ENCODE measurements at regions not wholly inside any gene's neighbourhood (a gene's known extent, or its start where the extent isn't known, plus 50 kb on each side); places are given as distances from the start of the nearest gene placed in this dataset.

- no peak for TF ChIP-seq ZNF274 (IDR thresholded peaks at IDR 0.05; ENCODE audit: low read depth, low read length)
- H3K4me3 ChIP-seq (ENCODE audit: low read length): no peak overlapping the region
Observed at GRCh38 chr3:105197863-105198262, 168.8 kb upstream of the ALCAM start.

- H3K4me3 ChIP-seq (ENCODE audit: low read length): no peak overlapping the region
- TF ChIP-seq ZNF274 (IDR thresholded peaks at IDR 0.05; ENCODE audit: low read depth, low read length): no peak
Observed at GRCh38 chr3:105199217-105199616, 167.5 kb upstream of the ALCAM start.

GRCh38 chr3:105210141-105210540, 156.6 kb upstream of the ALCAM start:
- TF ChIP-seq ZNF274 (IDR thresholded peaks at IDR 0.05; ENCODE audit: low read depth, low read length): no peak
- no peak overlapping the region for H3K4me3 ChIP-seq (ENCODE audit: low read length)

GRCh38 chr3:105214590-105214989, 152.1 kb upstream of the ALCAM start:
- no peak overlapping the region for H3K4me3 ChIP-seq (ENCODE audit: low read length)
- no peak for TF ChIP-seq ZNF274 (IDR thresholded peaks at IDR 0.05; ENCODE audit: low read depth, low read length)

- no peak for TF ChIP-seq ZNF274 (IDR thresholded peaks at IDR 0.05; ENCODE audit: low read depth, low read length)
- no peak overlapping the region for H3K4me3 ChIP-seq (ENCODE audit: low read length)
Observed at GRCh38 chr3:105222568-105223093, 144.1 kb upstream of the ALCAM start.

GRCh38 chr3:105223815-105224214, 142.9 kb upstream of the ALCAM start:
- no peak overlapping the region for H3K4me3 ChIP-seq (ENCODE audit: low read length)
- no peak for TF ChIP-seq ZNF274 (IDR thresholded peaks at IDR 0.05; ENCODE audit: low read depth, low read length)

- H3K4me3 ChIP-seq (ENCODE audit: low read length): no peak overlapping the region
- TF ChIP-seq ZNF274 (IDR thresholded peaks at IDR 0.05; ENCODE audit: low read depth, low read length): no peak
Observed at GRCh38 chr3:105228696-105229095, 138.0 kb upstream of the ALCAM start.

- H3K4me3 ChIP-seq (ENCODE audit: low read length): no peak overlapping the region
- no peak for TF ChIP-seq ZNF274 (IDR thresholded peaks at IDR 0.05; ENCODE audit: low read depth, low read length)
Observed at GRCh38 chr3:105232553-105232952, 134.2 kb upstream of the ALCAM start.

GRCh38 chr3:105233010-105233409, 133.7 kb upstream of the ALCAM start:
- TF ChIP-seq ZNF274 (IDR thresholded peaks at IDR 0.05; ENCODE audit: low read depth, low read length): no peak
- H3K4me3 ChIP-seq (ENCODE audit: low read length): no peak overlapping the region

GRCh38 chr3:105235221-105235620, 131.5 kb upstream of the ALCAM start:
- no peak overlapping the region for H3K4me3 ChIP-seq (ENCODE audit: low read length)
- no peak for TF ChIP-seq ZNF274 (IDR thresholded peaks at IDR 0.05; ENCODE audit: low read depth, low read length)

- H3K4me3 ChIP-seq (ENCODE audit: low read length): no peak overlapping the region
- no peak for TF ChIP-seq ZNF274 (IDR thresholded peaks at IDR 0.05; ENCODE audit: low read depth, low read length)
Observed at GRCh38 chr3:105235785-105236184, 130.9 kb upstream of the ALCAM start.

- no peak overlapping the region for H3K4me3 ChIP-seq (ENCODE audit: low read length)
- TF ChIP-seq ZNF274 (IDR thresholded peaks at IDR 0.05; ENCODE audit: low read depth, low read length): no peak
Observed at GRCh38 chr3:105238367-105238766, 128.3 kb upstream of the ALCAM start.

- no peak overlapping the region for H3K4me3 ChIP-seq (ENCODE audit: low read length)
- no peak for TF ChIP-seq ZNF274 (IDR thresholded peaks at IDR 0.05; ENCODE audit: low read depth, low read length)
Observed at GRCh38 chr3:105243076-105243475, 123.6 kb upstream of the ALCAM start.

GRCh38 chr3:105246536-105246935, 120.2 kb upstream of the ALCAM start:
- H3K4me3 ChIP-seq (ENCODE audit: low read length): no peak overlapping the region
- TF ChIP-seq ZNF274 (IDR thresholded peaks at IDR 0.05; ENCODE audit: low read depth, low read length): no peak

GRCh38 chr3:105253225-105253624, 113.5 kb upstream of the ALCAM start:
- no peak for TF ChIP-seq ZNF274 (IDR thresholded peaks at IDR 0.05; ENCODE audit: low read depth, low read length)
- no peak overlapping the region for H3K4me3 ChIP-seq (ENCODE audit: low read length)

- no peak overlapping the region for H3K4me3 ChIP-seq (ENCODE audit: low read length)
- no peak for TF ChIP-seq ZNF274 (IDR thresholded peaks at IDR 0.05; ENCODE audit: low read depth, low read length)
Observed at GRCh38 chr3:105254154-105254553, 112.6 kb upstream of the ALCAM start.

Data from GM08714 (cell line).